ENCODE measurements at regions not wholly inside any gene's neighbourhood (a gene's known extent, or its start where the extent isn't known, plus 50 kb on each side); places are given as distances from the start of the nearest gene placed in this dataset.
"Not testable (repeated sequence)": the region's sequence is repeated elsewhere in the genome, so short reads cannot be mapped to it uniquely, and the experiment has no call there.

- no peak for TF ChIP-seq CTCF (IDR thresholded peaks at IDR 0.05; ENCODE audit: low read length, missing control alignments)
- DNase-seq (ENCODE audit: low read depth) = no peak
- no peak overlapping the region for H3K4me3 ChIP-seq (replicated peaks; ENCODE audit: low read depth, low read length)
These were observed 74.1 kb downstream of the DUSP6 start for GRCh38 chr12:89278169-89278568.

GRCh38 chr12:89276860-89277259, 75.4 kb downstream of the DUSP6 start:
- no peak for TF ChIP-seq CTCF (IDR thresholded peaks at IDR 0.05; ENCODE audit: low read length, missing control alignments)
- DNase-seq (ENCODE audit: low read depth) = peak; percentile 44
- no peak overlapping the region for H3K4me3 ChIP-seq (replicated peaks; ENCODE audit: low read depth, low read length)

- TF ChIP-seq CTCF (IDR thresholded peaks at IDR 0.05; ENCODE audit: low read length, missing control alignments) = no peak
- no peak for DNase-seq (ENCODE audit: low read depth)
These were observed 78.8 kb downstream of the DUSP6 start for GRCh38 chr12:89273525-89273924.

GRCh38 chr12:89270548-89270947, 81.8 kb downstream of the DUSP6 start:
- no peak for DNase-seq (ENCODE audit: low read depth)
- no peak for TF ChIP-seq CTCF (IDR thresholded peaks at IDR 0.05; ENCODE audit: low read length, missing control alignments)
- H3K4me3 ChIP-seq (replicated peaks; ENCODE audit: low read depth, low read length) = no peak overlapping the region

More at GRCh38 chr12:89273525-89273924, 78.8 kb downstream of the DUSP6 start:
- H3K4me3 ChIP-seq (replicated peaks; ENCODE audit: low read depth, low read length) = no peak overlapping the region

- TF ChIP-seq CTCF (IDR thresholded peaks at IDR 0.05; ENCODE audit: low read length, missing control alignments) = no peak
- DNase-seq (ENCODE audit: low read depth) = no peak
- no peak overlapping the region for H3K4me3 ChIP-seq (replicated peaks; ENCODE audit: low read depth, low read length)
These were observed 83.1 kb downstream of the DUSP6 start for GRCh38 chr12:89269174-89269573.

- no peak for DNase-seq (ENCODE audit: low read depth)
- H3K4me3 ChIP-seq (replicated peaks; ENCODE audit: low read depth, low read length) = no peak overlapping the region
- TF ChIP-seq CTCF (IDR thresholded peaks at IDR 0.05; ENCODE audit: low read length, missing control alignments) = no peak
These were observed 84.9 kb downstream of the DUSP6 start for GRCh38 chr12:89267404-89267803.

- not testable (repeated sequence) for DNase-seq (ENCODE audit: low read depth); H3K4me3 ChIP-seq (replicated peaks; ENCODE audit: low read depth, low read length)
These were observed 85.6 kb downstream of the DUSP6 start for GRCh38 chr12:89266574-89267188.
